Gastroesophageal sphincter (tissue), 4 donors: ENCODE measurements at regions not wholly inside any gene's neighbourhood (a gene's known extent, or its start where the extent isn't known, plus 50 kb on each side); places are given as distances from the start of the nearest gene placed in this dataset.

Source experiments
- ATAC-seq: fragments of 150-250 bp; one replicate; pipeline ENCODE4 v1.9.1; 2016; ENCODE audit warnings: mild to moderate bottlenecking, moderate library complexity
- H3K27ac ChIP-seq, 4 donors: fragments of 200-600 bp; sonication (generic) in 3 of 4; 1 replicate in 3 of 4; 2 replicates in 1 of 4; pipeline ENCODE4 v1.5.1; 2016 to 2019
- H3K27me3 ChIP-seq: fragments of 200-600 bp; sonication (generic); one replicate; pipeline ENCODE4 v1.5.1; 2019
- H3K36me3 ChIP-seq, 2 donors: fragments of 200-600 bp; sonication (generic); one replicate each; pipeline ENCODE4 v1.5.1; 2019; ENCODE audit warnings: control low read depth in 1 of 2
- H3K4me1 ChIP-seq, 3 donors: fragments of 200-600 bp; sonication (generic); 1 replicate in 2 of 3; 2 replicates in 1 of 3; pipeline ENCODE4 v1.5.1; 2016 to 2019; ENCODE audit warnings: control low read depth in 2 of 3
- H3K4me3 ChIP-seq, 2 donors: fragments of 200-600 bp; sonication (generic); one replicate each; pipeline ENCODE4 v1.5.1; 2019; ENCODE audit warnings: mild to moderate bottlenecking in 1 of 2, moderate library complexity in 1 of 2
- H3K9me3 ChIP-seq, 3 donors: fragments of 200-600 bp; sonication (generic); one replicate each; pipeline ENCODE4 v1.5.1; 2017 to 2019; ENCODE audit warnings: control low read depth in 2 of 3
- CTCF ChIP-seq, 4 experiments: fragments of 200-600 bp in 2 of 4; fragments of 450-650 bp in 2 of 4; sonication (generic) in 1 of 4; IDR thresholded peaks; one replicate each; pipeline ENCODE4 v1.5.1; 2017 to 2019; ENCODE audit warnings: antibody characterized with exemption in 4 of 4, mild to moderate bottlenecking in 2 of 4, moderate library complexity in 2 of 4
- EP300 ChIP-seq: sonication (generic); formaldehyde crosslinking; IDR thresholded peaks from one replicate; pipeline ENCODE4 v1.6.1; 2017; ENCODE audit warnings: antibody characterized with exemption, mild to moderate bottlenecking
- POLR2A ChIP-seq, 2 donors: fragments of 450-650 bp; IDR thresholded peaks; one replicate each; pipeline ENCODE4 v1.6.1; 2017; ENCODE audit warnings: antibody characterized with exemption in 2 of 2, mild to moderate bottlenecking in 2 of 2, moderate library complexity in 1 of 2
- POLR2AphosphoS5 ChIP-seq: sonication (generic); formaldehyde crosslinking; IDR thresholded peaks from one replicate; pipeline ENCODE4 v1.6.1; 2017; ENCODE audit warnings: antibody characterized with exemption
- WGBS, 2 donors: methylation state at CpG; one replicate each; pipeline ENCODE4 v1.1.5; 2018; ENCODE audit warnings: low coverage in 1 of 2; 5-methylcytosine and 5-hydroxymethylcytosine counted together

- TF ChIP-seq EP300 (no peak), CTCF (IDR thresholded peaks at IDR 0.05) (no peak), POLR2AphosphoS5 (no peak), POLR2A (IDR thresholded peaks at IDR 0.05) (no peak)
- no peaks in the 10 kb centered on the region for H3K9me3 ChIP-seq
- H3K4me3 ChIP-seq = no peak overlapping the region
- H3K27me3 ChIP-seq = peaks cover 36% of the 10 kb centered on the region
- H3K4me1 ChIP-seq = peaks cover 0 to 23% (median 0%) of the 10 kb centered on the region in 3 donors
- no peak for ATAC-seq
- peak overlapping the region in 1 of 4 donors; percentile 31 for H3K27ac ChIP-seq
- WGBS, 2 donors = 100% methylated on average over 1 of the region's 1 CpG; no CpG with 5 or more reads in 1 of the 2 donors
- no peaks in the 10 kb centered on the region for H3K36me3 ChIP-seq
These were observed 66.9 kb upstream of the PRDM11 start for GRCh38 chr11:45079567-45079942.

- peaks cover 36% of the 10 kb centered on the region for H3K27me3 ChIP-seq
- WGBS, 2 donors = 20 to 80% methylated on average over 1 to 9 of the region's 16 CpGs
- peaks cover 0 to 23% (median 0%) of the 10 kb centered on the region in 3 donors for H3K4me1 ChIP-seq
- H3K4me3 ChIP-seq = no peak overlapping the region
- peak overlapping the region in 1 of 4 donors; percentile 31 for H3K27ac ChIP-seq
- no peak for ATAC-seq
- H3K36me3 ChIP-seq = no peaks in the 10 kb centered on the region
- TF ChIP-seq EP300 (no peak), POLR2A (IDR thresholded peaks at IDR 0.05) (no peak), CTCF (IDR thresholded peaks at IDR 0.05) (no peak), POLR2AphosphoS5 (no peak)
- H3K9me3 ChIP-seq = no peaks in the 10 kb centered on the region
These were observed 66.3 kb upstream of the PRDM11 start for GRCh38 chr11:45079943-45080719.

- H3K4me3 ChIP-seq = no peak overlapping the region
- no peaks in the 10 kb centered on the region for H3K9me3 ChIP-seq
- peaks cover 0 to 37% (median 9%) of the 10 kb centered on the region in 3 donors for H3K4me1 ChIP-seq
- no peaks in the 10 kb centered on the region for H3K36me3 ChIP-seq
- WGBS, 2 donors = 41 to 59% methylated on average over 6 to 8 of the region's 10 CpGs
- no peak for TF ChIP-seq CTCF (IDR thresholded peaks at IDR 0.05)
- no peak for TF ChIP-seq POLR2AphosphoS5
- no peak for TF ChIP-seq POLR2A (IDR thresholded peaks at IDR 0.05)
- TF ChIP-seq EP300 = no peak
- H3K27ac ChIP-seq = no peak overlapping the region
- no peak for ATAC-seq
- H3K27me3 ChIP-seq = peaks cover 36% of the 10 kb centered on the region
These were observed 63.5 kb upstream of the PRDM11 start for GRCh38 chr11:45082744-45083543.

GRCh38 chr11:45083544-45084087, 62.8 kb upstream of the PRDM11 start:
- Histone ChIP-seq H3K36me3 (no peaks in the 10 kb centered on the region), H3K27ac (no peak overlapping the region), H3K4me1 (peaks cover 0 to 42% (median 16%) of the 10 kb centered on the region in 3 donors), H3K4me3 (no peak overlapping the region), H3K27me3 (peaks cover 36% of the 10 kb centered on the region), H3K9me3 (no peaks in the 10 kb centered on the region)
- no peak for ATAC-seq
- 16 to 43% methylated on average over 3 of the region's 3 CpGs for WGBS, 2 donors
- TF ChIP-seq CTCF (IDR thresholded peaks at IDR 0.05) = peak in 2 of 4 experiments; percentile 4 to 14
- TF ChIP-seq POLR2A (IDR thresholded peaks at IDR 0.05) = no peak
